ENCODE measurements at regions not wholly inside any gene's neighbourhood (a gene's known extent, or its start where the extent isn't known, plus 50 kb on each side); places are given as distances from the start of the nearest gene placed in this dataset.

- Histone ChIP-seq H3K9ac (ENCODE audit: low read length) (no peak overlapping the region), H3K4me2 (ENCODE audit: low read length) (no peak overlapping the region), H3K36me3 (ENCODE audit: control insufficient read depth in 1 of 2, insufficient read depth in 2 of 2, low read length in 2 of 2) (no peaks in the 10 kb centered on the region), H3K79me2 (ENCODE audit: insufficient read depth, low read length) (no peaks in the 10 kb centered on the region), H2AFZ (ENCODE audit: low read depth, low read length, poor library complexity, severe bottlenecking) (no peak overlapping the region), H3K27me3 (ENCODE audit: insufficient read depth, low read length) (no peaks in the 10 kb centered on the region), H4K20me1 (ENCODE audit: insufficient read depth) (no peaks in the 10 kb centered on the region), H3K27ac (ENCODE audit: low read depth, low read length) (no peak overlapping the region), H3K4me3 (replicated peaks in 1 of 2; ENCODE audit: low read depth in 1 of 2, low read length in 2 of 2) (no peak overlapping the region), H3K9me2 (ENCODE audit: insufficient read depth) (no peaks in the 10 kb centered on the region), H3K9me3 (ENCODE audit: control insufficient read depth in 1 of 2, insufficient read depth in 1 of 2, low read depth in 1 of 2, low read length in 2 of 2) (no peaks in the 10 kb centered on the region; a peak in 1 of 4 replicates), H3K4me1 (ENCODE audit: control insufficient read depth in 1 of 2, insufficient read depth in 2 of 2, low read length in 2 of 2) (peaks cover 0 to 10% of the 10 kb centered on the region in 2 experiments; a peak in 2 of 4 replicates)
- DNase-seq (ENCODE audit: low read depth, low spot score), result no peak
- CTCF ChIA-PET, result no interaction called here
- no TSS peak for BruUV-seq (replicated peaks)
- TF ChIP-seq CEBPB (IDR thresholded peaks at IDR 0.05; ENCODE audit: low read depth), result no peak
- no peak for TF ChIP-seq SP1 (IDR thresholded peaks at IDR 0.05; ENCODE audit: low read depth)
- TF ChIP-seq SRF (IDR thresholded peaks at IDR 0.05; ENCODE audit: low read depth), result no peak
- TF ChIP-seq MAX (IDR thresholded peaks at IDR 0.05), result no peak
- TF ChIP-seq EZH2phosphoT487 (IDR thresholded peaks at IDR 0.05; ENCODE audit: borderline replicate concordance), result no peak
- no peak for TF ChIP-seq EZH2 (IDR thresholded peaks at IDR 0.05)
- TF ChIP-seq POLR2AphosphoS5 (IDR thresholded peaks at IDR 0.05; ENCODE audit: low read depth, low read length), result no peak
- no peak for TF ChIP-seq REST (IDR thresholded peaks at IDR 0.05; ENCODE audit: low read depth)
- TF ChIP-seq CTCF (IDR thresholded peaks at IDR 0.05 in 2 of 3, conservative IDR thresholded peaks at IDR 0.05 in 1 of 3; ENCODE audit: borderline replicate concordance in 1 of 3, insufficient read depth in 1 of 3, low read depth in 2 of 3, low read length in 2 of 3), result no peak
- TF ChIP-seq FOSL1 (IDR thresholded peaks at IDR 0.05; ENCODE audit: low read depth), result no peak
- no peak for TF ChIP-seq ATF3 (IDR thresholded peaks at IDR 0.05)
- no peak for TF ChIP-seq ZNF274 (IDR thresholded peaks at IDR 0.05; ENCODE audit: low read depth, low read length)
- TF ChIP-seq CBX3 (IDR thresholded peaks at IDR 0.05; ENCODE audit: low read depth), result no peak
- RAD21 ChIA-PET (ENCODE audit: low non-redundant PET in 1 of 2, low total read pairs in 2 of 2, uncharacterized antibody in 2 of 2, unreplicated experiment in 2 of 2), result no interaction called here
- POLR2A ChIA-PET, result no interaction called here
- intact Hi-C loops (cut with micrococcal nuclease), result no loop called here
- ATAC-seq, result no peak
These were observed 710.6 kb downstream of the MATN1 start for GRCh38 chr1:30012455-30013440.

Data from HCT116 (cell line).